MCF 10A (cell line): ENCODE measurements at regions not wholly inside any gene's neighbourhood (a gene's known extent, or its start where the extent isn't known, plus 50 kb on each side); places are given as distances from the start of the nearest gene placed in this dataset.

Source experiments
- BruUV-seq: library from RNA; stranded (reverse); fragments of 400-500 nt; replicated peaks from 2 replicates; lab custom pipeline; 2021; lab: Mats Ljungman, UMichigan
- CTCF ChIA-PET: fragments of 300-600 bp; sonication (Branson Sonifier 250); formaldehyde crosslinking; extraction: SDS; loops from one replicate; lab custom pipeline; 2021; ENCODE audit warnings: antibody characterized with exemption, inconsistent platforms; lab: Yijun Ruan, JAX
- POLR2A ChIA-PET: fragments of 300-600, 350-650 bp; sonication (Branson Sonifier 250); formaldehyde crosslinking; extraction: SDS; loops from one replicate; lab custom pipeline; 2020; ENCODE audit warnings: antibody characterized with exemption, inconsistent platforms; lab: Yijun Ruan, JAX
- DNase-seq: peaks from one replicate; pipeline ENCODE4 v3.0.0-alpha.2; 2018; ENCODE audit not compliant: unreplicated experiment
- H3K27ac Mint-ChIP-seq: one replicate; pipeline ENCODE4 v1.8.0; 2022; ENCODE audit warnings: mild to moderate bottlenecking, low read depth, mixed read lengths; ENCODE audit not compliant: unreplicated experiment
- H3K27me3 Mint-ChIP-seq: one replicate; pipeline ENCODE4 v1.8.0; 2022; ENCODE audit warnings: mixed read lengths; ENCODE audit not compliant: insufficient read depth, unreplicated experiment
- H3K36me3 Mint-ChIP-seq: one replicate; pipeline ENCODE4 v1.8.0; 2022; ENCODE audit warnings: mild to moderate bottlenecking, moderate library complexity, mixed read lengths; ENCODE audit not compliant: insufficient read depth, unreplicated experiment
- H3K4me1 Mint-ChIP-seq: one replicate; pipeline ENCODE4 v1.8.0; 2022; ENCODE audit warnings: mixed read lengths; ENCODE audit not compliant: insufficient read depth, unreplicated experiment
- H3K4me3 Mint-ChIP-seq: one replicate; pipeline ENCODE4 v1.8.0; 2022; ENCODE audit warnings: mild to moderate bottlenecking, moderate library complexity, mixed read lengths; ENCODE audit not compliant: unreplicated experiment
- H3K9me3 Mint-ChIP-seq: one replicate; pipeline ENCODE4 v1.8.0; 2022; ENCODE audit warnings: mixed read lengths; ENCODE audit not compliant: unreplicated experiment
- CTCF ChIP-seq: fragments of 200-600 bp; IDR thresholded peaks from one replicate; pipeline ENCODE4 v1.8.0; 2022; ENCODE audit warnings: antibody characterized with exemption, mild to moderate bottlenecking; ENCODE audit not compliant: unreplicated experiment
- intact Hi-C: fragments of 100-400 bp; cut with micrococcal nuclease; formaldehyde crosslinking; loops from 2 replicates; pipeline ENCODE4 v1.14.1; 2022

- Mint-ChIP-seq H3K4me3 (no peak overlapping the region), H3K4me1 (no peaks in the 10 kb centered on the region), H3K9me3 (no peaks in the 10 kb centered on the region), H3K27me3 (no peaks in the 10 kb centered on the region), H3K36me3 (no peaks in the 10 kb centered on the region), H3K27ac (no peak overlapping the region)
- DNase-seq = no peak
- CTCF ChIA-PET = no interaction called here
- TF ChIP-seq CTCF = no peak
- BruUV-seq = no TSS peak
- POLR2A ChIA-PET = no interaction called here
- intact Hi-C loops = no loop called here
These were observed 256.4 kb downstream of the GXYLT1 start for GRCh38 chr12:41888285-41888684.

GRCh38 chr12:41881891-41882805 is 262.5 kb downstream of the GXYLT1 start:
- ChIA-PET CTCF (interaction anchor here (1.6 kb wide), 1 partner anchor 142 kb away, joined by 4 read pairs; no protein-coding TSS in a partner anchor), POLR2A (no interaction called here)
- H3K27ac Mint-ChIP-seq = no peak overlapping the region
- H3K4me3 Mint-ChIP-seq = no peak overlapping the region
- no peaks in the 10 kb centered on the region for H3K27me3 Mint-ChIP-seq
- no peak for TF ChIP-seq CTCF
- intact Hi-C loops = no loop called here
- no peaks in the 10 kb centered on the region for H3K36me3 Mint-ChIP-seq
- no peaks in the 10 kb centered on the region for H3K9me3 Mint-ChIP-seq
- H3K4me1 Mint-ChIP-seq = no peaks in the 10 kb centered on the region
- no peak for DNase-seq
- no TSS peak for BruUV-seq

- Mint-ChIP-seq H3K4me3 (no peak overlapping the region), H3K36me3 (peaks cover 6% of the 10 kb centered on the region), H3K9me3 (peaks cover 7% of the 10 kb centered on the region), H3K27me3 (peaks cover 13% of the 10 kb centered on the region), H3K4me1 (no peaks in the 10 kb centered on the region), H3K27ac (no peak overlapping the region)
- intact Hi-C loops = no loop called here
- POLR2A ChIA-PET = no interaction called here
- CTCF ChIA-PET = no interaction called here
- TF ChIP-seq CTCF = no peak
- no TSS peak for BruUV-seq
- DNase-seq = no peak
These were observed 275.2 kb downstream of the GXYLT1 start for GRCh38 chr12:41869432-41869831.

- no peak overlapping the region for H3K4me3 Mint-ChIP-seq
- H3K27ac Mint-ChIP-seq = no peak overlapping the region
- DNase-seq = no peak
- no peaks in the 10 kb centered on the region for H3K36me3 Mint-ChIP-seq
- ChIA-PET CTCF (no interaction called here), POLR2A (no interaction called here)
- no TSS peak for BruUV-seq
- peaks cover 14% of the 10 kb centered on the region for H3K9me3 Mint-ChIP-seq
- H3K4me1 Mint-ChIP-seq = no peaks in the 10 kb centered on the region
- no peak for TF ChIP-seq CTCF
- intact Hi-C loops = no loop called here
- H3K27me3 Mint-ChIP-seq = peaks cover 12% of the 10 kb centered on the region
These were observed 277.7 kb downstream of the GXYLT1 start for GRCh38 chr12:41866878-41867430.
